ENCODE measurements at regions not wholly inside any gene's neighbourhood (a gene's known extent, or its start where the extent isn't known, plus 50 kb on each side); places are given as distances from the start of the nearest gene placed in this dataset.

DNA sequence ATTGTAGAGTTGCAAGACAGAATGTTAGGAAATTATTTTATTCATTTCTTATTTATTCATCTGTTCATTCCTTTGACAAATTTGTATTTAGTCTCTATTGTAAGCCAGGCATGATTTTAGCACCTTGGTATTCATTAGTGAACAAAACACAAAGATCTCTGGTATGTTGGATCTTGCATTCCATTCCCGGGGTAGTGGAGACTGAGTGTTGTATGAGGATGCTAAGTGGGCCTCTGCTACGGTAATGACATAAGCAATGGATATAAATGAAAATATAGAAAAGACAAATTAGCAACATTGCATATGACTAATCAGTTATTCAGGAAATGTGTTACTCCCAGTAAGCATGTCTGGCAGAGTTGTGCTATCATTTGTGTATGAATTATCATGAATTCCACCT is 449.3 kb downstream of the PCDH17 start:
- ChIA-PET CTCF (interaction anchor here (1.0 kb wide), 1 partner anchor 8 kb away, joined by 3 read pairs; no protein-coding TSS in a partner anchor), POLR2A (no interaction called here)
- TF ChIP-seq, protein P1, sequence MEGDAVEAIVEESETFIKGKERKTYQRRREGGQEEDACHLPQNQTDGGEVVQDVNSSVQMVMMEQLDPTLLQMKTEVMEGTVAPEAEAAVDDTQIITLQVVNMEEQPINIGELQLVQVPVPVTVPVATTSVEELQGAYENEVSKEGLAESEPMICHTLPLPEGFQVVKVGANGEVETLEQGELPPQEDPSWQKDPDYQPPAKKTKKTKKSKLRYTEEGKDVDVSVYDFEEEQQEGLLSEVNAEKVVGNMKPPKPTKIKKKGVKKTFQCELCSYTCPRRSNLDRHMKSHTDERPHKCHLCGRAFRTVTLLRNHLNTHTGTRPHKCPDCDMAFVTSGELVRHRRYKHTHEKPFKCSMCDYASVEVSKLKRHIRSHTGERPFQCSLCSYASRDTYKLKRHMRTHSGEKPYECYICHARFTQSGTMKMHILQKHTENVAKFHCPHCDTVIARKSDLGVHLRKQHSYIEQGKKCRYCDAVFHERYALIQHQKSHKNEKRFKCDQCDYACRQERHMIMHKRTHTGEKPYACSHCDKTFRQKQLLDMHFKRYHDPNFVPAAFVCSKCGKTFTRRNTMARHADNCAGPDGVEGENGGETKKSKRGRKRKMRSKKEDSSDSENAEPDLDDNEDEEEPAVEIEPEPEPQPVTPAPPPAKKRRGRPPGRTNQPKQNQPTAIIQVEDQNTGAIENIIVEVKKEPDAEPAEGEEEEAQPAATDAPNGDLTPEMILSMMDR (IDR thresholded peaks at IDR 0.05; ENCODE audit: control extremely low read depth, extremely low read depth, low read depth, missing control alignments), result no peak
- no peak for DNase-seq (ENCODE audit: extremely low spot score)

DNA sequence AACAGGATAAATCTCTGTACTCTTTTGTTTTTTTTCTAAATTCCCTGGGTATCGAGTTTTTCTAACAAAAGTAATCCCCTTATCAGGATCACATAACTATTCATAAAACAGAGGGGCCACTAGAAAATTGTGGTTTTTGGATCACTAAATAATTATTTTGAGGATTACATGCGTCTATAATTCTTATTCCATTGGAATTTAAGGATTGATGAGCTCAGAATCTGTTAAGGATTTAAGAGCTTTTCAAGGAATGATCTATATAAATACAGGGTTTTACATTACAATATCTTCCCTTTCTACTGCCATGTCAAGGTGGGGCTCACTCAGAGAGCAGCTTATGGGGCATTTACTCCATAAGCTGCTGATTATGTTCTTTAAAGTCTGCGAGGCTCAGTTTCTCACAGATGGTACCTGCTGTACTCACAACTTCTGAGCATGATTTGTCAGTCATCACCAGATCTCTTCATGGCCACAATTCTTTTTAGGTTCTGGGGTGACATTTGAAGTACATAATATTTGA is 449.8 kb downstream of the PCDH17 start:
- CTCF ChIA-PET, result interaction anchor here (1.0 kb wide), 1 partner anchor 9 kb away, joined by 3 read pairs; no protein-coding TSS in a partner anchor
- TF ChIP-seq, protein P1 (IDR thresholded peaks at IDR 0.05; ENCODE audit: control extremely low read depth, extremely low read depth, low read depth, missing control alignments), result no peak
- POLR2A ChIA-PET, result no interaction called here
- DNase-seq (ENCODE audit: extremely low spot score), result no peak

DNA sequence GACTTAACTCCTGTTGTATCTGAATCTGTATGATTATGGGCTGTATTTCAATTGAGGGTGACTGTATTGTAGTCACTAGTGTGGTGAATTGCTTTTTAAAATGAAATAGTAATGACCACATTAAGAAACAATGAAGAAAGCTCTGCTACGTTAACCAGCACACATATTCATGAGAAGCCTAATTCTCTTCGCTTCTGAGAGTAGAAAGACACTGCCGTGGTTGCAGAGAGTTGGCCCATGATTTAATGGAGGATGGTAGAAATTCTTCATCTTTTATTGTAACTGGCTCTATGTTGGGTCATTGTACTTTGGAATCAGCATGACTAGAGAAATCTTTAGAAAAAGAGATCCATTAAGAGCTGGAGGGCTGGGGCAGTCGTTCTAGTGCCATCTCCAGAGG is 451.5 kb downstream of the PCDH17 start:
- TF ChIP-seq, protein P1 (IDR thresholded peaks at IDR 0.05; ENCODE audit: control extremely low read depth, extremely low read depth, low read depth, missing control alignments), result no peak
- CTCF ChIA-PET, result no interaction called here
- POLR2A ChIA-PET, result no interaction called here
- DNase-seq (ENCODE audit: extremely low spot score), result no peak

DNA sequence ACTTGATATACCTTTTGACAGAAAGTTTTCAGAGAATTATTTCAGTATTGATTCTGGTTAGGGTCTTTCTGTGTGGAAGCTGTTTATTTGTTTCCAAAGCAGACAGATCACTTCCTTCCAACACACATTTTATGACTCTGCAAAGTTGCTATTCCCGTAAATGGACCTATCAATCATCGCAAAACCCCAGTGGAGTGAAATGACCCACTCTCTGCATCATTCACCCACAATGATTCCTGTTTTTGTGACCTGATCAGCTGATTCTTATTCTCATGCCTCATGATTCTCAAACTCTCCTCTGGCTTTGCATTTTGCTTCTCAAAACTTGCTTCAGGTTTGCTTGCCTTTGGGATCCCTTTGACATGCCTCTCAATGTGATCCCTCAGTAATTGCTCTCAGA is 453.7 kb downstream of the PCDH17 start:
- TF ChIP-seq, protein P1 (IDR thresholded peaks at IDR 0.05; ENCODE audit: control extremely low read depth, extremely low read depth, low read depth, missing control alignments), result no peak
- CTCF ChIA-PET, result no interaction called here
- POLR2A ChIA-PET, result no interaction called here
- DNase-seq (ENCODE audit: extremely low spot score), result no peak

DNA sequence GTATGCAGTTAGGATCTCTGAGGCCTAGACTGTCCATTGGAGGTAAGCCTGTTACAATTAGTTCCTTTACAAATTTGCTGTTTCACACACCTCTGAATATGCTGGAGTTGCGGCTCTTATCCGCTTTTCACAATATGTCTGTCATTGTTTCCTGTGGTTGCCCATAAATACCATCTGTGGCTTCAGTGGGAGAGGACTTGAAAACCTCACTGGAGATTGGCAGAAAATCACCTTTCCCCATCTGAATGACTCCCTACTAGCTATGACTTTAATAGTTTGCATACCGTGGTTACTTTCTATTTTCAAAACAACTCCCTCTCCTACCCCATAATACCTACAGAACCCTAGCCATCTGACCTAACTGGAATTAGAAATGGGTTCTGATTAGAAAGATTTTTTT is 454.3 kb downstream of the PCDH17 start:
- ChIA-PET CTCF (no interaction called here), POLR2A (no interaction called here)
- TF ChIP-seq, protein P1 (IDR thresholded peaks at IDR 0.05; ENCODE audit: control extremely low read depth, extremely low read depth, low read depth, missing control alignments), result no peak
- DNase-seq (ENCODE audit: extremely low spot score), result no peak

DNA sequence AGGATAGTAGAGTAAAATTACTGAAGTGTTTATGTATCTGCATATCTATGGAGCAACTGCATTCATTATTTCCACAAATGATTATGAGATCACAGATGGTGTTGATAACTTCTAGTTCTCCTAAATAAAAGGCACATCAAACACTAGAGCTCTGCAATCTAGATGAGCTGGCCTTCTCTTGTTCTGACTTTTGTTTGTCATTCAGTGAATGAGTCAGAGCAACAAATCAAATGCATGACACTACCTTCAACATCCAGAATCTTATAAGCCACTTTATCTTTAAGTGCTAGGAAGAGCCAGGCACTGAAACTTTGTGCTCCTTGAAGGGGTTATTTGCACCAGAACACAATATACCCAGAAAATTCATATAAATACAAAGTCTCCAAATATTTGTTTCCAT is 456.0 kb downstream of the PCDH17 start:
- CTCF ChIA-PET, result interaction anchor here (1.5 kb wide), 1 partner anchor 15 kb away, joined by 4 read pairs; no protein-coding TSS in a partner anchor
- POLR2A ChIA-PET, result no interaction called here
- no peak for DNase-seq (ENCODE audit: extremely low spot score)
- TF ChIP-seq, protein P1 (IDR thresholded peaks at IDR 0.05; ENCODE audit: control extremely low read depth, extremely low read depth, low read depth, missing control alignments), result no peak

DNA sequence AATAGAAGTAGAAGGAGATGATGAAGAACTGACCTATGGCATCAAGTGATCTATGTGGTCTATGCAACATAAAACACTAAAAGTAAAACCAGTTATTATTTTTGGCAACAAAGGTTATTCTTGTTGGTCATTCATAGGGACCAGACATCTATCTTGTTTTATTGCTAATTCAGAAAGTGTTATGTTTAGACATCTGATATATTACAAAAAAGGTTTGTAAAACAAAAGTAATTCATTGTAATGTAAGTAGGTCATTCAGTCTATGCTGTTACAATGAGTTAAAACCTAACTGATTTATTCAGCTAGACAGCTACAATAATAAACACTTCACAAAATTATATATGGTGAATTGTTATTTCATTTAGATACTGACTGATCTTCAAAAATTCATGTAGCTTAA is 461.9 kb downstream of the PCDH17 start:
- DNase-seq (ENCODE audit: extremely low spot score), result no peak
- ChIA-PET CTCF (no interaction called here), POLR2A (no interaction called here)
- TF ChIP-seq, protein P1 (IDR thresholded peaks at IDR 0.05; ENCODE audit: control extremely low read depth, extremely low read depth, low read depth, missing control alignments), result no peak
